ENCODE measurements at regions not wholly inside any gene's neighbourhood (a gene's known extent, or its start where the extent isn't known, plus 50 kb on each side); places are given as distances from the start of the nearest gene placed in this dataset.

GRCh38 chr18:46301081-46301480 is 196.9 kb downstream of the HAUS1 start:
- in situ Hi-C loops (cut with MboI; ENCODE audit: low sequenced_read_pairs in 4 of 4) = no loop called here
- no peak for ATAC-seq

GRCh38 chr18:46301571-46301970 is 197.4 kb downstream of the HAUS1 start:
- no peak overlapping the region for H3K4me3 ChIP-seq
- no peaks in the 10 kb centered on the region for H3K27me3 ChIP-seq
- in situ Hi-C loops (cut with MboI; ENCODE audit: low sequenced_read_pairs in 4 of 4) (no loop called here), intact Hi-C loops (cut with DNase I; ENCODE audit: low total_unique reads) (no loop called here)
- ATAC-seq (no peak), DNase-seq (no peak)
- H3K9me3 ChIP-seq = no peaks in the 10 kb centered on the region
- no peaks in the 10 kb centered on the region for H3K36me3 ChIP-seq
- H3K27ac ChIP-seq = no peak overlapping the region
- H3K4me1 ChIP-seq = peaks cover 0 to 9% of the 10 kb centered on the region in 2 donors
- TF ChIP-seq CTCF (IDR thresholded peaks at IDR 0.05 in 4 of 5, conservative IDR thresholded peaks at IDR 0.05 in 1 of 5) = no peak
- TF ChIP-seq POLR2A (IDR thresholded peaks at IDR 0.05) = no peak

More at GRCh38 chr18:46301081-46301480, 196.9 kb downstream of the HAUS1 start:
- no peak overlapping the region for H3K27ac ChIP-seq
- peaks cover 0 to 9% of the 10 kb centered on the region in 2 donors for H3K4me1 ChIP-seq
- H3K36me3 ChIP-seq = no peaks in the 10 kb centered on the region
- no peak overlapping the region for H3K4me3 ChIP-seq
- no peak for TF ChIP-seq CTCF (IDR thresholded peaks at IDR 0.05 in 4 of 5, conservative IDR thresholded peaks at IDR 0.05 in 1 of 5)
- no peak for TF ChIP-seq POLR2A (IDR thresholded peaks at IDR 0.05)
- no peaks in the 10 kb centered on the region for H3K9me3 ChIP-seq
- no peak for DNase-seq
- H3K27me3 ChIP-seq = no peaks in the 10 kb centered on the region
- intact Hi-C loops (cut with DNase I; ENCODE audit: low total_unique reads) = no loop called here

DNA sequence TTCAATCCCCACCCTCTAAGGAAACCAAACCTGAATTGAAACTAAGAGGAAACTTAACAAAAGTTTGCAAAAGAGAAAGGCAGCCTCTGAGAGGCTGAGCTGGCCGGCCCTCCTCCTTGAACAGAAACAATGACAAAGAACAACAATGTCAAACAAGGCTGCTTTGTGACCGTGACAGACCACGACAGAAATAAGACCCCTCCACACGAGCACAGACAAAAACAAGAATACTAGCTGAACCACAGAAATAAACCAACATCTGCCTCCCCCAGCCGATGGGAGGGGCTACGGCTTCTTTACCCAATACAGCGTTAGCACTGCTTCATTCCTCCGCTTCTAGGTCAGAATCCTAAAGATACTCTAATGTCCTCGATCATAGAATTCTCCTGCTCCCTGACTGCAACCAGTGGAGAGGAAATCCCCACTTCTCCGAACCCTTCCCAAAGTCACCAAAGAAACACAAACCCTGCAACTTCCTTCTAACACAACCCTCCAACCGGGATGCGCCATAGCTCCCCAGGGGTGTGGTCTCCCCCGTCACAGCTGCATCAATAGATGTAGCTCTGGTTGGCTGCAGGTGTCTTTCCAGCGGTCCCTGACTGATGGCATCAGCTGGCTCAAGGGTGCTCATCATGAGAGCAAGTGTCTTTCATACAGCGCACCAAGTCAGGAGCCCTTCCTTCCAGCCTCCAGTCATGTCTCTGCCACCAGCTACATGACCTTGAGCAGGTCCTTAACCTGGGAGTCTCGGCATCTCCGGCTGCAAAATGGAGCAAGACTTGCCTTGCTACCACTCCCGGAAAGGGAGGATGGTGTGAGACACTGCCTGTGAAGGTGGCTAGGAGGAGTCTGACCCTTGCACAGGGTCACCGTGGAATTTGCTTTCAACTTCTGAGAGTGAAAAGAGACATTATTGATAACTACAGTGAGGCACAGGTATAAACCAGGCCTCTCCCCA is 198.6 kb downstream of the HAUS1 start:
- Histone ChIP-seq H3K4me3 (no peak overlapping the region), H3K27me3 (no peaks in the 10 kb centered on the region), H3K36me3 (no peaks in the 10 kb centered on the region), H3K9me3 (no peaks in the 10 kb centered on the region), H3K27ac (no peak overlapping the region), H3K4me1 (peaks cover 0 to 7% of the 10 kb centered on the region in 2 donors)
- intact Hi-C loops (cut with DNase I; ENCODE audit: low total_unique reads) = no loop called here
- in situ Hi-C loops (cut with MboI; ENCODE audit: low sequenced_read_pairs in 4 of 4) = no loop called here
- TF ChIP-seq POLR2A (IDR thresholded peaks at IDR 0.05) = no peak
- no peak for TF ChIP-seq CTCF (IDR thresholded peaks at IDR 0.05 in 4 of 5, conservative IDR thresholded peaks at IDR 0.05 in 1 of 5)
- DNase-seq = no peak
- peak in 1 of 2 donors; percentile 33 for ATAC-seq

GRCh38 chr18:46310258-46310657 is 206.1 kb downstream of the HAUS1 start:
- TF ChIP-seq POLR2A (IDR thresholded peaks at IDR 0.05) (no peak), CTCF (IDR thresholded peaks at IDR 0.05 in 4 of 5, conservative IDR thresholded peaks at IDR 0.05 in 1 of 5) (no peak)
- DNase-seq = no peak
- ATAC-seq = no peak
- Histone ChIP-seq H3K36me3 (no peaks in the 10 kb centered on the region), H3K4me3 (no peak overlapping the region), H3K27me3 (no peaks in the 10 kb centered on the region), H3K4me1 (no peaks in the 10 kb centered on the region), H3K9me3 (no peaks in the 10 kb centered on the region), H3K27ac (no peak overlapping the region)
- intact Hi-C loops (cut with DNase I; ENCODE audit: low total_unique reads) (no loop called here), in situ Hi-C loops (cut with MboI; ENCODE audit: low sequenced_read_pairs in 4 of 4) (no loop called here)
